Hepatocyte (in vitro differentiated cells): ENCODE measurements at regions not wholly inside any gene's neighbourhood (a gene's known extent, or its start where the extent isn't known, plus 50 kb on each side); places are given as distances from the start of the nearest gene placed in this dataset.

Experiments used
- EZH2 ChIP-seq: fragments of 200-600 bp; sonication (generic); IDR thresholded peaks from 2 replicates; pipeline ENCODE4 v1.6.1; 2016; ENCODE audit warnings: antibody characterized with exemption, mild to moderate bottlenecking, borderline replicate concordance
- EZH2phosphoT487 ChIP-seq: fragments of 200-600 bp; sonication (generic); IDR thresholded peaks from one replicate; pipeline ENCODE4 v1.6.1; 2018; ENCODE audit warnings: antibody characterized with exemption, mild to moderate bottlenecking, low read depth, moderate library complexity; ENCODE audit not compliant: unreplicated experiment, severe bottlenecking
- TF ChIP-seq, protein P1 (sequence below): fragments of 200-600 bp; sonication (generic); IDR thresholded peaks from 2 replicates; pipeline ENCODE4 v1.5.1; 2016; ENCODE audit warnings: antibody characterized with exemption, mild to moderate bottlenecking; ENCODE audit not compliant: poor library complexity

DNA sequence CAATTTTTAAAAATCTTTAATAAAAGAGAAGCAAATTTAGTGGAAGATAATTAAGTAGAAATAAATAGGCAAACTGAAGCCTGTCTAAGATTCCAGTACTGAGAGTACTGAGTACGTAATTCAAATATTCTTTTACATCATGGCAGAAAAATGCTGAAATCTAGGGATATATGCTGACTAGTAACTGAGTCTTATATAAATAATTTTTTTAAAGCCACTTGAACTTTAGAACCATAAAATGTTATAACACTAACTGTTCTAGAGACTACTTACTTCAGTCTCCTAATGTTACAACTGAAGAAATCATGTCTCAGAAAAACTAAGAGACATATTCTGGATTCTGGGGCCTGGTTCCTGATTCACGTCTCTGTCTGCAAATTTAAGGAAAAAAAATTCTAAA lies 230.6 kb upstream of the PLEKHG7 start:
- TF ChIP-seq, protein P1, sequence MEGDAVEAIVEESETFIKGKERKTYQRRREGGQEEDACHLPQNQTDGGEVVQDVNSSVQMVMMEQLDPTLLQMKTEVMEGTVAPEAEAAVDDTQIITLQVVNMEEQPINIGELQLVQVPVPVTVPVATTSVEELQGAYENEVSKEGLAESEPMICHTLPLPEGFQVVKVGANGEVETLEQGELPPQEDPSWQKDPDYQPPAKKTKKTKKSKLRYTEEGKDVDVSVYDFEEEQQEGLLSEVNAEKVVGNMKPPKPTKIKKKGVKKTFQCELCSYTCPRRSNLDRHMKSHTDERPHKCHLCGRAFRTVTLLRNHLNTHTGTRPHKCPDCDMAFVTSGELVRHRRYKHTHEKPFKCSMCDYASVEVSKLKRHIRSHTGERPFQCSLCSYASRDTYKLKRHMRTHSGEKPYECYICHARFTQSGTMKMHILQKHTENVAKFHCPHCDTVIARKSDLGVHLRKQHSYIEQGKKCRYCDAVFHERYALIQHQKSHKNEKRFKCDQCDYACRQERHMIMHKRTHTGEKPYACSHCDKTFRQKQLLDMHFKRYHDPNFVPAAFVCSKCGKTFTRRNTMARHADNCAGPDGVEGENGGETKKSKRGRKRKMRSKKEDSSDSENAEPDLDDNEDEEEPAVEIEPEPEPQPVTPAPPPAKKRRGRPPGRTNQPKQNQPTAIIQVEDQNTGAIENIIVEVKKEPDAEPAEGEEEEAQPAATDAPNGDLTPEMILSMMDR = no peak
- no peak for TF ChIP-seq EZH2
- no peak for TF ChIP-seq EZH2phosphoT487
